ENCODE measurements at regions not wholly inside any gene's neighbourhood (a gene's known extent, or its start where the extent isn't known, plus 50 kb on each side); places are given as distances from the start of the nearest gene placed in this dataset.

- TF ChIP-seq, protein P1, sequence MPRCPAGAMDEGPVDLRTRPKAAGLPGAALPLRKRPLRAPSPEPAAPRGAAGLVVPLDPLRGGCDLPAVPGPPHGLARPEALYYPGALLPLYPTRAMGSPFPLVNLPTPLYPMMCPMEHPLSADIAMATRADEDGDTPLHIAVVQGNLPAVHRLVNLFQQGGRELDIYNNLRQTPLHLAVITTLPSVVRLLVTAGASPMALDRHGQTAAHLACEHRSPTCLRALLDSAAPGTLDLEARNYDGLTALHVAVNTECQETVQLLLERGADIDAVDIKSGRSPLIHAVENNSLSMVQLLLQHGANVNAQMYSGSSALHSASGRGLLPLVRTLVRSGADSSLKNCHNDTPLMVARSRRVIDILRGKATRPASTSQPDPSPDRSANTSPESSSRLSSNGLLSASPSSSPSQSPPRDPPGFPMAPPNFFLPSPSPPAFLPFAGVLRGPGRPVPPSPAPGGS (IDR thresholded peaks at IDR 0.05), result no peak
These were observed 76.1 kb upstream of the GADD45A start (continued) for GRCh38 chr1:67608661-67609576.

DNA sequence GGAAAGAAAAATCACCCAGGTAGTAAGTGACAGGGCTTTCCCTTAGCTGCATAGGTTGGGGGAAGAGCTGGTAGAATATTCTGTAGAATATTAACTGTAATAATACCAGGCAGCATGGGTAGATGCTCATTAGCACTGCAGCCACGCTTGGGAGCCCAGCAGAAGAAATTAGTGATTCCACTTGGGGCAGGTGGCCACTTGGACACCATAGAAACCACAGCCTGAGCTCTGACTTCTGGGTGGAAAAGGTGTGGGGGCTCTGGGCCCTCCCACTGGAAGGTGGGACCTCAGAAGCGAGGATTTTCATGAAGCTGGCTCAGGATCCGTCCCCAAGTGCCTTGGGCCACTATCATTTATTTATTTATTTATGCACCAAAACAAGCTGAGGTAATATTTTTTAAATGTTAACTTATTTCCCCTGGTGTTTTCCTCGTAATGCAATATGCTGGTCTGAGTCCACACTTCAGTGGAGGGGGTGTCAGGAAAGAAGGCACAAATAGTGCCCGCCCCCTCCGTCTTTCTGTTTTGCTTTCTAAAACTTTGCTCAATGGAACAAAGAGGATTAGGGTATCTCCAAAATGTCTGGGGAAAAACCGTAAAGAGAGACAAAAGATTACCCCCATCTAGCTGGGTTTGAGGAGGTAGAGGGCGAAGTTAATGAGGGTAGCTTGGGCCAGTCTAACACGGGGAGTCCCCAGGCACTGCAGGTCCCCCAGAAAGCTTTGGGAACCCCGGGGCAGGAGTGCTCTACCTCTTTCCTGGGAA lies 75.2 kb upstream of the GADD45A start:
- POLR2A ChIA-PET, result no interaction called here
- no peaks in the 10 kb centered on the region for H3K9me3 ChIP-seq
- no peak for FAIRE-seq
- CTCF ChIA-PET, result interaction anchor here (2.2 kb wide), 1 partner anchor 48 kb away, joined by 6 read pairs; no protein-coding TSS in a partner anchor
- H3K4me3 ChIP-seq, result no peak overlapping the region
- no peak overlapping the region for H3K27ac ChIP-seq
- TF ChIP-seq MYC (IDR thresholded peaks at IDR 0.05; ENCODE audit: borderline replicate concordance, low read length) (no peak), CTCF (IDR thresholded peaks at IDR 0.05) (no peak), EP300 (IDR thresholded peaks at IDR 0.05) (no peak), JUNB (IDR thresholded peaks at IDR 0.05) (no peak), TFCP2L1 (CRISPR knock-in tag; IDR thresholded peaks at IDR 0.05) (no peak), JUN (IDR thresholded peaks at IDR 0.05) (no peak), MAFK (IDR thresholded peaks at IDR 0.05; ENCODE audit: partially characterized antibody) (no peak), NPAS2 (CRISPR knock-in tag; IDR thresholded peaks at IDR 0.05; ENCODE audit: borderline replicate concordance) (no peak), SREBF2 (IDR thresholded peaks at IDR 0.05) (no peak), RARB (CRISPR knock-in tag; IDR thresholded peaks at IDR 0.05) (no peak), ESRRA (IDR thresholded peaks at IDR 0.05; ENCODE audit: borderline replicate concordance, low read length) (no peak), MAZ (IDR thresholded peaks at IDR 0.05; ENCODE audit: borderline replicate concordance, low read depth, low read length) (no peak), POLR2AphosphoS2 (conservative IDR thresholded peaks at IDR 0.05; ENCODE audit: low read length) (no peak), HDAC2 (IDR thresholded peaks at IDR 0.05) (no peak), RNF2 (IDR thresholded peaks at IDR 0.05; ENCODE audit: borderline replicate concordance, low read depth) (no peak)
- TF ChIP-seq, protein P2, sequence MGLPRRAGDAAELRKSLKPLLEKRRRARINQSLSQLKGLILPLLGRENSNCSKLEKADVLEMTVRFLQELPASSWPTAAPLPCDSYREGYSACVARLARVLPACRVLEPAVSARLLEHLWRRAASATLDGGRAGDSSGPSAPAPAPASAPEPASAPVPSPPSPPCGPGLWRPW (IDR thresholded peaks at IDR 0.05), result no peak
- DNase-seq (ENCODE audit: low read depth in 1 of 2, low spot score in 1 of 2), result no peak
- H3K4me1 ChIP-seq, result peaks cover 7% of the 10 kb centered on the region; the same call in 2 of the 3 replicates
- 69% methylated on average over 10 of the region's 10 CpGs for WGBS (ENCODE audit: missing lambda C conversion rate)
- no peak overlapping the region for H3K4me2 ChIP-seq
- no peak for ATAC-seq

DNA sequence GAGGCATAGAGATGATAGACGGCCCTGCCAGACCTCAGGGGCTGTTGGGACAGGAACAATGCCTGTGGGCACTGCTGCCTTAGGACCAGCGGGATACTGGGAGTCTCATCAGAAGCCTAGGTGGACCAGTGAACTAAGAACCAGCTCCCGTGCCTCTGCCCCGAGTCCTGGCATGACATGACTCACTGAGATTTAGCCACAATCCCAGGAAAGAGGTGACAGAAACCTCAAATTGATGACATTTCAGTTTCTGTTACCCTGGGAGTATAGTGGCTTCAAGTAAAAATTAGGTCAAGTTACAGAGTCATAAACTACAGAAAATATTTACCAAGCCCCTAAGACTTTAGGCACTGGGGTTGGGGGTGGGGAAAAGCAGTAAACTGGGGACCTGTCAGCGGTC lies 74.6 kb upstream of the GADD45A start:
- TF ChIP-seq JUN (IDR thresholded peaks at IDR 0.05) (no peak), CHD4 (IDR thresholded peaks at IDR 0.05; ENCODE audit: borderline replicate concordance) (no peak), GATA3 (IDR thresholded peaks at IDR 0.05; ENCODE audit: borderline replicate concordance) (no peak), HDAC2 (IDR thresholded peaks at IDR 0.05) (no peak), NPAS2 (CRISPR knock-in tag; IDR thresholded peaks at IDR 0.05; ENCODE audit: borderline replicate concordance) (no peak), PHF8 (IDR thresholded peaks at IDR 0.05; ENCODE audit: borderline replicate concordance, low read depth) (no peak), ZC3H11A (IDR thresholded peaks at IDR 0.05) (no peak), EP300 (IDR thresholded peaks at IDR 0.05) (no peak), FOSL2 (IDR thresholded peaks at IDR 0.05) (no peak), FOSL2 (CRISPR knock-in tag; IDR thresholded peaks at IDR 0.05) (no peak)
- TF ChIP-seq, protein P3, sequence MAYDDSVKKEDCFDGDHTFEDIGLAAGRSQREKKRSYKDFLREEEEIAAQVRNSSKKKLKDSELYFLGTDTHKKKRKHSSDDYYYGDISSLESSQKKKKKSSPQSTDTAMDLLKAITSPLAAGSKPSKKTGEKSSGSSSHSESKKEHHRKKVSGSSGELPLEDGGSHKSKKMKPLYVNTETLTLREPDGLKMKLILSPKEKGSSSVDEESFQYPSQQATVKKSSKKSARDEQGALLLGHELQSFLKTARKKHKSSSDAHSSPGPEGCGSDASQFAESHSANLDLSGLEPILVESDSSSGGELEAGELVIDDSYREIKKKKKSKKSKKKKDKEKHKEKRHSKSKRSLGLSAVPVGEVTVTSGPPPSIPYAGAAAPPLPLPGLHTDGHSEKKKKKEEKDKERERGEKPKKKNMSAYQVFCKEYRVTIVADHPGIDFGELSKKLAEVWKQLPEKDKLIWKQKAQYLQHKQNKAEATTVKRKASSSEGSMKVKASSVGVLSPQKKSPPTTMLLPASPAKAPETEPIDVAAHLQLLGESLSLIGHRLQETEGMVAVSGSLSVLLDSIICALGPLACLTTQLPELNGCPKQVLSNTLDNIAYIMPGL (CRISPR knock-in tag; IDR thresholded peaks at IDR 0.05; ENCODE audit: borderline replicate concordance), result no peak
- TF ChIP-seq, protein P4, sequence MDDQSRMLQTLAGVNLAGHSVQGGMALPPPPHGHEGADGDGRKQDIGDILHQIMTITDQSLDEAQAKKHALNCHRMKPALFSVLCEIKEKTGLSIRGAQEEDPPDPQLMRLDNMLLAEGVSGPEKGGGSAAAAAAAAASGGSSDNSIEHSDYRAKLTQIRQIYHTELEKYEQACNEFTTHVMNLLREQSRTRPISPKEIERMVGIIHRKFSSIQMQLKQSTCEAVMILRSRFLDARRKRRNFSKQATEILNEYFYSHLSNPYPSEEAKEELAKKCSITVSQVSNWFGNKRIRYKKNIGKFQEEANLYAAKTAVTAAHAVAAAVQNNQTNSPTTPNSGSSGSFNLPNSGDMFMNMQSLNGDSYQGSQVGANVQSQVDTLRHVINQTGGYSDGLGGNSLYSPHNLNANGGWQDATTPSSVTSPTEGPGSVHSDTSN (IDR thresholded peaks at IDR 0.05), result no peak
- WGBS (ENCODE audit: missing lambda C conversion rate), result 52% methylated on average over 3 of the region's 5 CpGs
- Histone ChIP-seq H3K4me1 (peaks cover 8% of the 10 kb centered on the region; the same call in 2 of the 3 replicates), H3K4me2 (no peak overlapping the region), H3K4me3 (no peak overlapping the region), H3K9me3 (no peaks in the 10 kb centered on the region), H3K27ac (no peak overlapping the region)
- no peak for ATAC-seq
- no peak for DNase-seq (ENCODE audit: low read depth in 1 of 2, low spot score in 1 of 2)
- ChIA-PET CTCF (interaction anchor here (2.2 kb wide), 1 partner anchor 49 kb away, joined by 6 read pairs; no protein-coding TSS in a partner anchor), POLR2A (no interaction called here)
- no peak for FAIRE-seq
